ENCODE measurements at regions not wholly inside any gene's neighbourhood (a gene's known extent, or its start where the extent isn't known, plus 50 kb on each side); places are given as distances from the start of the nearest gene placed in this dataset.

DNA sequence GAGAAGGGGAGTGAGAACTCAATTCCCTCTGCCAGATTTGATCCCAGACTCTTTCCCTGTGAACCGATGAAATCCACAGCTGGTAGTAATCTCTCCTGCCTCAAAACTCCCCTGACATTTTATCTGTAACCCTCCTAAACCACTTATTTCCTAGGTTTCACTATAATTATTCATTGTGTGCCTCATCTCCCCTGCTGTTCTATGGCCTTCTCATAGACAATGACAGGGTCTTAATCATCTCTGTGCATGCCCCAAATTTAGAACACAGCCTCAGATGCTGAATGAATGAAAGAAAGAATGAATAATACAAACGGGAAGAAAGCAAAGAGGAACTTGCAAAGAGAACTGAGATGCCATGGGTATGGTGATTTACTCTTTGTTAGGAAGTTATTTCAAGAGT is 451.1 kb downstream of the HS3ST3B1 start:
- intact Hi-C loops (cut with micrococcal nuclease): no loop called here
- ATAC-seq: no peak

DNA sequence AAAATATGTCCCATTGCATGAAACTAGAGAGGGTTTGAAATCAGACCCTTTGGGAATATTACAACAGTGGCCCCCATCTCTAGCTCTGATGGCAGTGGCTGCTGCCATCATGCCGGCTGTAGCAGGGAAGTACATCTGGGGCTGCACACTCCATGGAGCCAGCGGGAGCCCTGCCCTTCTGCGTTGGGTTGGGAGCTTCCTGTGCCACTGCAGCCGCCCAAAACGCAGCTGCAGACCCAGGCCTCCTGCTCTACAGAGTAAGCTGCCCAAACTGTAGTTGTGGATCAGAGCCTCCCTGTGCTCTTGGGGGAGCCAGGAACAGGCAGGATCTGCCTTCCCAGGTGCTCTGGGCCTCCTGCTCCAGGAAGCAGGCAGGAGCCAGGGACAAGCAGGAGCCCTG is 450.0 kb downstream of the HS3ST3B1 start:
- no peak for ATAC-seq
- Histone ChIP-seq H3K27me3 (ENCODE audit: control insufficient read depth, insufficient read depth, low read length) (peaks cover 5% of the 10 kb centered on the region), H3K4me3 (ENCODE audit: low read length) (no peak overlapping the region), H3K36me3 (ENCODE audit: control insufficient read depth, insufficient read depth, low read length) (no peaks in the 10 kb centered on the region), H3K4me1 (ENCODE audit: control insufficient read depth, insufficient read depth, low read length) (no peaks in the 10 kb centered on the region), H3K27ac (ENCODE audit: low read length) (no peak overlapping the region), H3K9me3 (ENCODE audit: control insufficient read depth, insufficient read depth, low read length) (no peaks in the 10 kb centered on the region)
- H3K27ac Mint-ChIP-seq: no peak overlapping the region
- peaks cover 6 to 16% of the 10 kb centered on the region in 2 donors for H3K27me3 Mint-ChIP-seq (ENCODE audit: low read depth in 2 of 2)
- no peaks in the 10 kb centered on the region for H3K36me3 Mint-ChIP-seq
- TF ChIP-seq, protein P1, sequence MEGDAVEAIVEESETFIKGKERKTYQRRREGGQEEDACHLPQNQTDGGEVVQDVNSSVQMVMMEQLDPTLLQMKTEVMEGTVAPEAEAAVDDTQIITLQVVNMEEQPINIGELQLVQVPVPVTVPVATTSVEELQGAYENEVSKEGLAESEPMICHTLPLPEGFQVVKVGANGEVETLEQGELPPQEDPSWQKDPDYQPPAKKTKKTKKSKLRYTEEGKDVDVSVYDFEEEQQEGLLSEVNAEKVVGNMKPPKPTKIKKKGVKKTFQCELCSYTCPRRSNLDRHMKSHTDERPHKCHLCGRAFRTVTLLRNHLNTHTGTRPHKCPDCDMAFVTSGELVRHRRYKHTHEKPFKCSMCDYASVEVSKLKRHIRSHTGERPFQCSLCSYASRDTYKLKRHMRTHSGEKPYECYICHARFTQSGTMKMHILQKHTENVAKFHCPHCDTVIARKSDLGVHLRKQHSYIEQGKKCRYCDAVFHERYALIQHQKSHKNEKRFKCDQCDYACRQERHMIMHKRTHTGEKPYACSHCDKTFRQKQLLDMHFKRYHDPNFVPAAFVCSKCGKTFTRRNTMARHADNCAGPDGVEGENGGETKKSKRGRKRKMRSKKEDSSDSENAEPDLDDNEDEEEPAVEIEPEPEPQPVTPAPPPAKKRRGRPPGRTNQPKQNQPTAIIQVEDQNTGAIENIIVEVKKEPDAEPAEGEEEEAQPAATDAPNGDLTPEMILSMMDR (IDR thresholded peaks at IDR 0.05): no peak
- H3K4me1 Mint-ChIP-seq: no peaks in the 10 kb centered on the region
- DNase-seq: no peak
- H3K4me3 Mint-ChIP-seq: no peak overlapping the region
- intact Hi-C loops (cut with micrococcal nuclease): no loop called here
- H3K9me3 Mint-ChIP-seq: no peaks in the 10 kb centered on the region
- 94% methylated on average over 5 of the region's 5 CpGs for WGBS (ENCODE audit: insufficient coverage)

More for the DNA sequence above, 451.1 kb downstream of the HS3ST3B1 start:
- DNase-seq: no peak
- Histone ChIP-seq H3K4me3 (ENCODE audit: low read length) (no peak overlapping the region), H3K36me3 (ENCODE audit: control insufficient read depth, insufficient read depth, low read length) (no peaks in the 10 kb centered on the region), H3K4me1 (ENCODE audit: control insufficient read depth, insufficient read depth, low read length) (no peaks in the 10 kb centered on the region), H3K9me3 (ENCODE audit: control insufficient read depth, insufficient read depth, low read length) (no peaks in the 10 kb centered on the region), H3K27ac (ENCODE audit: low read length) (no peak overlapping the region), H3K27me3 (ENCODE audit: control insufficient read depth, insufficient read depth, low read length) (peaks cover 5% of the 10 kb centered on the region)
- Mint-ChIP-seq H3K36me3 (no peaks in the 10 kb centered on the region), H3K9me3 (no peaks in the 10 kb centered on the region), H3K4me3 (no peak overlapping the region), H3K27ac (no peak overlapping the region), H3K4me1 (peaks cover 8 to 10% of the 10 kb centered on the region in 2 donors), H3K27me3 (ENCODE audit: low read depth in 2 of 2) (peaks cover 12 to 27% of the 10 kb centered on the region in 2 donors)
- TF ChIP-seq, protein P1 (IDR thresholded peaks at IDR 0.05): no peak
- 60% methylated on average over 2 of the region's 2 CpGs for WGBS (ENCODE audit: insufficient coverage)

DNA sequence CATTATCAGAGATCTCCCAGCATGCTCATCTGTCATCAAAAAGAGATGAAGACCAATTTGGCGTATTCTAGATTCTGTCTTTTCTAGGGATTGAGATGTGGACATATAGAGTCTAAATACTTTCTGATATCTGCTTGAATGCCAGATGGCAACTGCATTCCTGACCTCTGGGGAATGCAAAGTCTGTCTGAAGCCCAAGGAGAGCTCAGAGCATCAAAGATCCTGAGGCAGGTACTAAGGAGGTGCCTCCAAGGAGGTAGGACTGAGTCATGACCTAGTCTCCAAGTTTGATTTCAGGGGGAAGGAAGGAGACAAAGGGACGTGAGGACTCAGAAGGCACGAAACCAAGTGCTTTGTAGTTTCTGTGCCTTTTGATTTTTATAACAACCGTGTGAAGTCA is 448.4 kb downstream of the HS3ST3B1 start:
- Mint-ChIP-seq H3K27ac (no peak overlapping the region), H3K9me3 (no peaks in the 10 kb centered on the region), H3K27me3 (ENCODE audit: low read depth in 2 of 2) (peaks cover 3 to 6% of the 10 kb centered on the region in 2 donors), H3K36me3 (no peaks in the 10 kb centered on the region), H3K4me1 (no peaks in the 10 kb centered on the region), H3K4me3 (no peak overlapping the region)
- intact Hi-C loops (cut with micrococcal nuclease): no loop called here
- Histone ChIP-seq H3K27me3 (ENCODE audit: control insufficient read depth, insufficient read depth, low read length) (no peaks in the 10 kb centered on the region), H3K4me3 (ENCODE audit: low read length) (no peak overlapping the region), H3K36me3 (ENCODE audit: control insufficient read depth, insufficient read depth, low read length) (no peaks in the 10 kb centered on the region), H3K27ac (ENCODE audit: low read length) (no peak overlapping the region), H3K9me3 (ENCODE audit: control insufficient read depth, insufficient read depth, low read length) (no peaks in the 10 kb centered on the region), H3K4me1 (ENCODE audit: control insufficient read depth, insufficient read depth, low read length) (no peaks in the 10 kb centered on the region)
- no peak for DNase-seq
- ATAC-seq: no peak
- TF ChIP-seq, protein P1 (IDR thresholded peaks at IDR 0.05): no peak
- 65% methylated on average over 4 of the region's 4 CpGs for WGBS (ENCODE audit: insufficient coverage)

DNA sequence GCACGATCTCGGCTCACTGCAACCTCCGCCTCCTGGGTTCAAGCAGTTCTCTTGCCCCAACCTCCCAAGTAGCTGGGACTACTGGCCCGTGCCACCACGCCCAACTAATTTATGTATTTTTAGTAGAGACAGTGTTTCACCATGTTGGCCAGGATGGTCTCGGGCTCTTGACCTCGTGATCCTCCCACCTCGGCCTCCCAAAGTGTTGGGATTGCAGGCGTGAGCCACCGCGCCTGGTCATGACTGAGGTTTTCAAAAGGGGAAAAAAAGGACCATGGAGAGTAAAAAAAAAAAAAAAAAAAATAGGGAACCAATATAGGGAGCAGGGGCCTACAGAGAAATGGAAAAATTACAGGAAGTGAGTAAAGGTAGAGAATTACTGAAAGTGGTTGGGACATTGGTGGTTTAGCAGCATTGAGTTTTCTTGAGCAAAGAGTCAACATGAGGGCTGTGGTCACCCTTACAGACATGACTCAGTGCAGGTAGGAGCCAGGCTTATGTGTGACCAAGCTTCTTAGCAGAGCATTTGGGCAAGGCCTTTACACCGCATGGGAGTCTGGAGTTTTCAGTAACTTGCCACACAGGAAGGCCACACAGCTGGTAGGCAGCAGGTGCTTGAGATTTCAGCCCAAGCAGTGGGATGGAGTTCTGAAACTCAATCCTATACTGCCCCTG is 447.3 kb downstream of the HS3ST3B1 start:
- TF ChIP-seq, protein P1 (IDR thresholded peaks at IDR 0.05): no peak
- H3K36me3 ChIP-seq (ENCODE audit: control insufficient read depth, insufficient read depth, low read length): no peaks in the 10 kb centered on the region
- H3K4me3 Mint-ChIP-seq: no peak overlapping the region
- intact Hi-C loops (cut with micrococcal nuclease): no loop called here
- ATAC-seq: no peak
- no peaks in the 10 kb centered on the region for H3K9me3 Mint-ChIP-seq
- WGBS (ENCODE audit: insufficient coverage): 87% methylated on average over 11 of the region's 12 CpGs
- peaks cover 0 to 3% of the 10 kb centered on the region in 2 donors for H3K27me3 Mint-ChIP-seq (ENCODE audit: low read depth in 2 of 2)
- H3K27me3 ChIP-seq (ENCODE audit: control insufficient read depth, insufficient read depth, low read length): no peaks in the 10 kb centered on the region
- no peak for DNase-seq
- no peaks in the 10 kb centered on the region for H3K36me3 Mint-ChIP-seq
- H3K9me3 ChIP-seq (ENCODE audit: control insufficient read depth, insufficient read depth, low read length): no peaks in the 10 kb centered on the region
- H3K4me1 ChIP-seq (ENCODE audit: control insufficient read depth, insufficient read depth, low read length): no peaks in the 10 kb centered on the region
- H3K4me1 Mint-ChIP-seq: no peaks in the 10 kb centered on the region
- no peak overlapping the region for H3K4me3 ChIP-seq (ENCODE audit: low read length)
- H3K27ac Mint-ChIP-seq: no peak overlapping the region
- H3K27ac ChIP-seq (ENCODE audit: low read length): no peak overlapping the region

Data from natural killer cell (primary cell).